ENCODE measurements at regions not wholly inside any gene's neighbourhood (a gene's known extent, or its start where the extent isn't known, plus 50 kb on each side); places are given as distances from the start of the nearest gene placed in this dataset.

GRCh38 chr1:11373895-11374747 is 101.1 kb downstream of the UBIAD1 start:
- no peak for DNase-seq

DNA sequence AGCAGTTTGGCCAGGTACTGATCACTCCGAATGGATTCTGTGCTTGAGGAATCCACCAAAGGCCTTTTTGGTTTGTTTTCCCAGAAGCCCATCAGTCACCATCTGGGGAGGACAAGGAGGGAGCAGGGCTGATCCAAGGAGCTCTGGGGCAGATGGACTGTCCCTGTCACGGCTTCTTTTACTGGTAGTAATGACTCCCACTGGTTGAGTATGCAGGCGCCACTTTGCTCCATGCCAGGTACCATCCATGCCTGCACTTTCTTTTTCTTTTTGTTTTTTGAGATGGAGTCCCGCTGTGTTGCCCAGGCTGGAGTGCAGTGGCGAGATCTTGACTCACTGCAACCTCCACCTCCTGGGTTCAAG is 101.7 kb downstream of the UBIAD1 start:
- DNase-seq: no peak

DNA sequence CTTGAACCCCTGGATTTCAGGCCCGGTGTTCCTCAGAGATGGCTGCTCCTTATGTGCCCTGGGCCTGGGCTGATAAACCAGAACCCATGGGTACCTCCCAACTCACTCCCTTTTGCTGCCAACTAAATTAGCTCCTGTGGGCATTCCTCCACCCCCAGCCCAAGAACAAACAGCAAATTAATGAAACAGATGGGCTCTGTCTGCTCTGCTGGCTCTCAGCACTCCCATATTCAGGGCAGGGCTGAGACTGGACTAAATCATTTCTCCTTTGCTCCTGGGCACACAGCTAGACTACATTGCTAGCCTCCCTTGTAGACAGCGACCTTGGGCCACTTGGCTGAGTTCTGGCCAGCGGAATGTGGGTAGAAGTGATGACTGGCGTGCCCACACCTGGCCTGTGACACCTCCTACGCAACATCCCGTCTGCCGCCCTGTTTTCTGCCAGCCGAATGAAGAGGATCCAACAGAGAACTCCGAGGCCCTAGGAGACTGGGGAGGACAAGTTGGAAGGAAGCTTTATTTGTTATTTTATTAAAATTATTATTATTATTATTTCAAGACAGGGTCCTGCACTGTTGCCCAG is 101.9 kb upstream of the DISP3 start:
- no peak for DNase-seq

DNA sequence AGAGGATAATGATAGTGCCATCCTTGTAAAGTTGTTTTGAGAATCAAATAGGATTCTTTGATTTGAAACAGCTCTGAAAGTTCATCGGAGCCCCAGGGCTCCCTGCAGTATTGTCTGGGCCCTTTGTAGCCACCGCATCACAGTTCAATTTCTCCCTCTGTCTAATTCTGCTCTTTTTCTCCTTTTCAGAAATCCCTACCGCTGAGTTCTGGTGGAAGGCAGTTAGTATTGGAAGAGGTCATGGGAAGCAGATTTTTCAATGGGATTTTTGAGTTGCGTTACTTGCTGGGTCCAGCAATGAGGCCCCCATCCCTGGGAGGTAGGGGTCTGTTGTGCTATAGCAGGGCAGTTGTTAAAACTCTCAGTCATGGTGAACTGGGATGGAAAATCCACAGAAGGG is 101.0 kb upstream of the DISP3 start:
- no peak for DNase-seq

GRCh38 chr1:11379851-11380250 is 99.1 kb upstream of the DISP3 start:
- no peak for DNase-seq

- no peak for DNase-seq
Observed at GRCh38 chr1:11380500-11380899, 98.5 kb upstream of the DISP3 start.

GRCh38 chr1:11383553-11384169 is 95.3 kb upstream of the DISP3 start:
- DNase-seq: no peak

DNA sequence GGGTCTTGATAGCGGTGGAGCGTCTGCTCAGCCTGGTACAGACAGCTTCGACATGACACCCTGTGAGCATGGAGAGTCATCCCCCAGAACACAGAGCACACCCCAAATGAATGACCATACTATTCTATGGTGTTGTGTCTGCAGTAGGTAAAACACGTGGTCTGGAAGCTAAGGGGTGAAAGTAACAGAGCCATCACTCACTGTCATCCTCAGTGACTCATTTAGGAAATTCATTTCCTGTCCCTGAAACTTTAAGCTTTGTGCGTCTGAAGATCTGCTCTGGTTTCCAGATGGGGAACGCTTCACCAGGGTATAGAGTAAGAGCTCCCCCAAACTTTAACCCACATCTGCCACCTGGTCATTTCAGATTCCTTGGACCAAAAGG is 94.8 kb upstream of the DISP3 start:
- no peak for DNase-seq

DNA sequence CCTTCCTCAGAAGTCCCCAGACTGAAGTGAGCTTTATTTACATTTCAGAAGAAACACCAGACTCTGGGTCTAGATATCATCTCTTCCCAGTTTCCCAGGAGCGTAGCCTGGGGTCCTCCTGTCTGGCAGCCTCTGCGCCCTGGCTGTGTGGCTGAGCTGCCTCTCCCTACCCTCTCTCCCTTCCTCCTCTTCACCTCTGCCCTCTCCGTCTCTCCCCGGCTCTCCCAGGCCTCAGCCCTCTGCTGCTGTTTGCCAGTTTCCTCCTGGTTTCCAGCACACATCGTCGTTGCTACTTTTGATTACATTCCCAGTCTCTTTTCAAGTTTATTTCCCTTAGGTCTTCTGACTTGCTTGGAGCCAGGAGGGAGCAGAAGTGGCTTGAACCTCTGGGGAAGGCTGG is 91.1 kb upstream of the DISP3 start:
- DNase-seq: no peak

DNA sequence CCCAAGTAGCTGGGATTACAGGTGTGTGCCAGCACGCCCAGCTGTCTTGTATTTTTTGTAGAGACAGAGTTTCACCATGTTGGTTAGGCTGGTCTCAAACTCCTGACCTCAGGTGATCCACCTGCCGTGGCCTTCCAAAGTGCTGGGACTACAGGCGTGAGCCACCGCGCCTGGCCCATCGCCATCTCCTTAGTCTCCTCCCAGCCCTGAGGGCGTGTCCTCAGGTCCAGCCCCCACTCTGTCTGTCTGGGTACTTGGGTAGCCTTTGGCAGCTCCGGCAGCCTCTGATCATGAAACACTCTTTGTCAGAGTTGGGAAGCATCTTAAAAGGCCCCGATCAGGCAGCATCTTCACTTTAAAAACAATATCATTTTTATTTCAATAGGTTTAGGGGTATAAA is 90.3 kb upstream of the DISP3 start:
- DNase-seq: no peak

- DNase-seq: no peak
Observed at GRCh38 chr1:11391327-11391726, 87.6 kb upstream of the DISP3 start.

- DNase-seq: no peak
Observed at GRCh38 chr1:11391886-11392285, 87.1 kb upstream of the DISP3 start.

DNA sequence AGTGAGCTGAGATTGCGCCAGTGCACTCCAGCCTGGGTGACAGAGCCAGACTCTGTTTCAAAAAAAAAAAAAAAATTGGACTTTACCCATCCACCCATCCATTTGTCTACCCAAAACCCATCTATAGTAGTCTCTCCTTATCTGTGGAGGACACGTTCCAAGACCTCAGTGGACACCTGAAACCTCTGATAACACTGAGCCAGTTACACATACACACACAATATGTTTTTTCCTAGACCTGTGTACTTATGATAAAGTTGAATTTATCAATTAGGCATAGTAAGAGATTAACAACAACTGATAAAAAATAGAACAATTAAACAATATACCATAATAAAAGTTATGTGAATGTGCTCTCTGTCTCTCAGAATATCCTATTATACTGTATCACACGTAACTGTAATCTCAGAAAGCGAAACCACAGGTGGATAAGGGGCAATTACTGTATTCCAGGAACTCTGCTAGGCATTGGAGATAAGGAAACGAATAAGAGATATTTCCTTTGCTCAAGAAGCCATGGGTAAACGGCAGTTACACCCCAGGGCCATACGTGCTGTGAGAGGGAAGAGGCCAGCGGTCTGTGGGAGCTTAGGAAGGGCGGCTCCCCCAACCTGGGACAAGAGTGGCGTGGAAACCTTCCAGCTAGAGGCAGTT is 84.2 kb upstream of the DISP3 start:
- DNase-seq: no peak

DNA sequence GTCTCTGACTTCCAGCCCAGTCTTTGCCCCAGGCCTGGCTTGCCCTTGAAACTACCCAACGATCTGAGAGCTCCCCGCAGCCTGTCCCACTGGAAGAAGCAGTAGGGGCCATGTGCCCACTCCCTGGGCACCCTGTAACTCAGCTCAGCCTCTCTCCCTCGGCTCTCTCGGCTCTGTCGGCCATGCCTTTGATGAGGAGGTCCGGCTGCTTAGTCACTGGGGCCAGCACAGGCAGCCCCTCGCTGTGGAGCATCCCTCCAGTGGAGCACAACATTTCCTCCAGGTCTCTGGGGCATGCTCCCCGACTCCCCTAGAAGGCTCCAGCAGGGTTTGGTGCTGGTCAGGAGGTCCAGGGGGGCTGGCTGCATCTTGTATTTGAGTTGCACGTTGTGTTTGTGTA is 83.3 kb upstream of the DISP3 start:
- no peak for DNase-seq

GRCh38 chr1:11397151-11397901 is 81.6 kb upstream of the DISP3 start:
- DNase-seq: no peak

DNA sequence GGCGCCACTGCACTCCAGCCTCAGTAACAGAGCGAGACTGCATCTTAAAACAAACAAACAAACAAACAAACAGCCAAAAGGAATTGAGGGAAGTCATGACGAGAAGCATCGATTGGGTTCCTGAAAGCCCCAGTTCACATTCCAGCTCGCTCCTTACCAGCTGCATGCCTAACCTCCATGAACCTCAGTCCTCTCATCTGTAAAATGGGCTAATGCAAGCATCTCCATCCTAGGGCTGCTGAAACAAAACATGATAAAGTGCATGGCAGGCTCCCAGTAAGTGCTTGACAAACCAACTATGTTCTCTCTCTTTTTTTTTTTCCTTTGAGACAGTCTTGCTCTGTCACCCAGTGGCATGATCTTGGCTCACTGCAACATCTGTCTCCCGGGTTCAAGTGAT is 79.7 kb upstream of the DISP3 start:
- DNase-seq: no peak

- no peak for DNase-seq
Observed at GRCh38 chr1:11400155-11400554, 78.8 kb upstream of the DISP3 start.

GRCh38 chr1:11400567-11400966 is 78.4 kb upstream of the DISP3 start:
- DNase-seq: no peak

DNA sequence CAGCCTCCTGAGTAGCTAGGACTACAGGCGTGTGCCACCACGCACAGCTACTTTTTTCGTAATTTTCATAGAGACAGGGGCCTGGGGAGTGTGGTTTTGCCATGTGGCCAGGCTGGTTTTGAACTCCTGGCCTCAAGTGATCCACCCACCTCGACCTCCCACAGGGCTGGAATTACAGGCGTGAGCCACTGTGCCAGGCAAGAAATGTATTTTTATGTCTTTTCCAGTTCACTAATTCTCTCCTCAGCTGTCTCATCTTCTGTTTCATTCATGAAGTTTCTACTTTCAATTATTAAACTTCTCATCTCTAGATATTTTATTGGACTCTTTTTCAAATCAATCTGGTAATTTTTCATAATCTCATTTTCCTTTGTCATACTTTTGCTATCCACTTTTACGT is 72.1 kb upstream of the DISP3 start:
- DNase-seq: no peak

- DNase-seq: no peak
Observed at GRCh38 chr1:11407301-11407994, 71.5 kb upstream of the DISP3 start.

GRCh38 chr1:11412141-11412540 is 66.8 kb upstream of the DISP3 start:
- no peak for DNase-seq

DNA sequence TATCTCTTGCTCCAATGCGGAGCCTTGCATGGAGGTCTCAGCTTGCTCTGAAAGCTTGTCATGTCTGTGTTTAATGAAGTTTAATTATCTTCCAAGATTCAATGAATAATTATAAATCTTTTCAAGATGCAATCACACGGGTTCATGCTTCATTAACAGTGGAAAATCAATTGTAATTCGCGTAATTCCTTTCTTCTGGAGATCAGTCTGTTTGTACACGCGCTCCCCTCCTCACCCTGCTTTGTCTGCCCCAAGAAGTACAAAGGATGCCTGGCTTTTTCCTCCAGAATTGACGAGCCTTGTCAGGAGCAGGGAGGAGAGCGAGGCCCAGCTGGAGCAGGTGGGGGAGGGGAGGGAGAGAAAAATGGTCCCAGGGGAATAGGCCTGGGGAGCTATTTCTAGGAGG is 65.0 kb upstream of the DISP3 start:
- no peak for DNase-seq
